IPS-20b (cell line): ENCODE measurements at regions not wholly inside any gene's neighbourhood (a gene's known extent, or its start where the extent isn't known, plus 50 kb on each side); places are given as distances from the start of the nearest gene placed in this dataset.

Experiments used
- H3K27ac ChIP-seq: one replicate; pipeline ENCODE4 v1.5.1; 2013; ENCODE audit warnings: low read length
- H3K27me3 ChIP-seq: 2 replicates; pipeline ENCODE4 v1.6.1; 2013; ENCODE audit warnings: mild to moderate bottlenecking, low read length, inconsistent platforms; ENCODE audit not compliant: insufficient read depth
- H3K36me3 ChIP-seq: 2 replicates; pipeline ENCODE4 v1.6.1; 2013; ENCODE audit warnings: low read depth, mild to moderate bottlenecking, inconsistent platforms, low read length, moderate library complexity; ENCODE audit not compliant: insufficient read depth
- H3K4me1 ChIP-seq: 2 replicates; pipeline ENCODE4 v1.6.1; 2013; ENCODE audit warnings: mild to moderate bottlenecking, control low read depth, inconsistent platforms, low read length, moderate library complexity; ENCODE audit not compliant: insufficient read depth
- H3K4me3 ChIP-seq: 2 replicates; pipeline ENCODE4 v1.5.1; 2013; ENCODE audit warnings: mild to moderate bottlenecking, low read length, inconsistent platforms
- H3K9ac ChIP-seq: 2 replicates; pipeline ENCODE4 v1.6.1; 2013; ENCODE audit warnings: low read depth, mild to moderate bottlenecking, inconsistent platforms, low read length, moderate library complexity
- H3K9me3 ChIP-seq: 2 replicates; pipeline ENCODE4 v1.6.1; 2013; ENCODE audit warnings: mild to moderate bottlenecking, low read depth, low read length, inconsistent platforms; ENCODE audit not compliant: insufficient read depth

GRCh38 chr13:76792731-76793347 is 93.4 kb downstream of the KCTD12 start:
- no peaks in the 10 kb centered on the region for H3K27me3 ChIP-seq
- no peak overlapping the region for H3K9ac ChIP-seq
- H3K27ac ChIP-seq, result no peak overlapping the region
- no peak overlapping the region for H3K4me3 ChIP-seq
- 0 out of 2 replicates have a peak, but pooled peaks cover 3% of the 10 kb centered on the region for H3K4me1 ChIP-seq
- H3K36me3 ChIP-seq, result no peaks in the 10 kb centered on the region
- H3K9me3 ChIP-seq, result no peaks in the 10 kb centered on the region

GRCh38 chr13:76790980-76791819 is 95.0 kb downstream of the KCTD12 start:
- Histone ChIP-seq H3K9ac (no peak overlapping the region), H3K4me1 (0 out of 2 replicates have a peak, but pooled peaks cover 3% of the 10 kb centered on the region), H3K9me3 (no peaks in the 10 kb centered on the region), H3K4me3 (no peak overlapping the region), H3K27ac (no peak overlapping the region), H3K27me3 (no peaks in the 10 kb centered on the region), H3K36me3 (no peaks in the 10 kb centered on the region)

GRCh38 chr13:76790526-76790925 is 95.7 kb downstream of the KCTD12 start:
- Histone ChIP-seq H3K27me3 (no peaks in the 10 kb centered on the region), H3K4me3 (no peak overlapping the region), H3K36me3 (no peaks in the 10 kb centered on the region), H3K9me3 (no peaks in the 10 kb centered on the region), H3K27ac (no peak overlapping the region), H3K4me1 (0 out of 2 replicates have a peak, but pooled peaks cover 3% of the 10 kb centered on the region), H3K9ac (no peak overlapping the region)

- Histone ChIP-seq H3K27me3 (no peaks in the 10 kb centered on the region), H3K9me3 (no peaks in the 10 kb centered on the region), H3K36me3 (no peaks in the 10 kb centered on the region), H3K4me3 (no peak overlapping the region), H3K4me1 (no peaks in the 10 kb centered on the region), H3K9ac (no peak overlapping the region), H3K27ac (no peak overlapping the region)
Observed at GRCh38 chr13:76783798-76784197, 102.4 kb downstream of the KCTD12 start.

- H3K4me1 ChIP-seq, result no peaks in the 10 kb centered on the region; the same call in 1 of the 2 replicates
- H3K27me3 ChIP-seq, result no peaks in the 10 kb centered on the region
- H3K9me3 ChIP-seq, result no peaks in the 10 kb centered on the region
- H3K4me3 ChIP-seq, result no peak overlapping the region
- no peak overlapping the region for H3K27ac ChIP-seq
- no peaks in the 10 kb centered on the region for H3K36me3 ChIP-seq
- no peak overlapping the region for H3K9ac ChIP-seq
Observed at GRCh38 chr13:76778853-76779252, 107.4 kb downstream of the KCTD12 start.

GRCh38 chr13:76777096-76777495 is 109.1 kb downstream of the KCTD12 start:
- Histone ChIP-seq H3K4me1 (no peaks in the 10 kb centered on the region; the same call in 1 of the 2 replicates), H3K4me3 (no peak overlapping the region)

GRCh38 chr13:76775088-76775740 is 111.0 kb downstream of the KCTD12 start:
- Histone ChIP-seq H3K4me1 (no peaks in the 10 kb centered on the region; the same call in 1 of the 2 replicates), H3K27me3 (no peaks in the 10 kb centered on the region), H3K27ac (no peak overlapping the region), H3K9me3 (no peaks in the 10 kb centered on the region), H3K36me3 (no peaks in the 10 kb centered on the region), H3K9ac (no peak overlapping the region), H3K4me3 (no peak overlapping the region)

More at GRCh38 chr13:76777096-76777495, 109.1 kb downstream of the KCTD12 start:
- no peaks in the 10 kb centered on the region for H3K9me3 ChIP-seq
- no peak overlapping the region for H3K9ac ChIP-seq
- no peak overlapping the region for H3K27ac ChIP-seq
- H3K27me3 ChIP-seq, result no peaks in the 10 kb centered on the region
- no peaks in the 10 kb centered on the region for H3K36me3 ChIP-seq

- no peak overlapping the region for H3K9ac ChIP-seq
Observed at GRCh38 chr13:76773448-76774094, 112.6 kb downstream of the KCTD12 start.

GRCh38 chr13:76772241-76772640 is 114.0 kb downstream of the KCTD12 start:
- no peaks in the 10 kb centered on the region for H3K9me3 ChIP-seq
- no peaks in the 10 kb centered on the region; the same call in 1 of the 2 replicates for H3K4me1 ChIP-seq
- no peak overlapping the region for H3K9ac ChIP-seq
- H3K4me3 ChIP-seq, result no peak overlapping the region
- no peaks in the 10 kb centered on the region for H3K36me3 ChIP-seq
- no peak overlapping the region for H3K27ac ChIP-seq
- H3K27me3 ChIP-seq, result no peaks in the 10 kb centered on the region

More at GRCh38 chr13:76773448-76774094, 112.6 kb downstream of the KCTD12 start:
- Histone ChIP-seq H3K27me3 (no peaks in the 10 kb centered on the region), H3K36me3 (no peaks in the 10 kb centered on the region), H3K27ac (no peak overlapping the region), H3K9me3 (no peaks in the 10 kb centered on the region), H3K4me3 (no peak overlapping the region), H3K4me1 (no peaks in the 10 kb centered on the region; the same call in 1 of the 2 replicates)

- Histone ChIP-seq H3K27ac (no peak overlapping the region), H3K9ac (no peak overlapping the region), H3K4me1 (no peaks in the 10 kb centered on the region; the same call in 1 of the 2 replicates), H3K9me3 (no peaks in the 10 kb centered on the region), H3K27me3 (no peaks in the 10 kb centered on the region), H3K4me3 (no peak overlapping the region), H3K36me3 (no peaks in the 10 kb centered on the region)
Observed at GRCh38 chr13:76769271-76769791, 116.9 kb downstream of the KCTD12 start.

GRCh38 chr13:76768384-76768783 is 117.8 kb downstream of the KCTD12 start:
- H3K9ac ChIP-seq, result no peak overlapping the region
- H3K4me3 ChIP-seq, result no peak overlapping the region
- H3K27ac ChIP-seq, result no peak overlapping the region
- H3K9me3 ChIP-seq, result no peaks in the 10 kb centered on the region
- H3K27me3 ChIP-seq, result no peaks in the 10 kb centered on the region
- no peaks in the 10 kb centered on the region; the same call in 1 of the 2 replicates for H3K4me1 ChIP-seq
- H3K36me3 ChIP-seq, result no peaks in the 10 kb centered on the region
